ENCODE measurements at regions not wholly inside any gene's neighbourhood (a gene's known extent, or its start where the extent isn't known, plus 50 kb on each side); places are given as distances from the start of the nearest gene placed in this dataset.

GRCh38 chr11:27244900-27245299 is 118.1 kb downstream of the CCDC34 start:
- Histone ChIP-seq H3K14ac (ENCODE audit: low read length) (no peak overlapping the region), H3K4me1 (ENCODE audit: control insufficient read depth in 1 of 2, insufficient read depth in 2 of 2, low read length in 2 of 2) (peaks cover 0 to 7% of the 10 kb centered on the region in 2 experiments), H3K23ac (ENCODE audit: low read length) (no peak overlapping the region), H3K79me2 (ENCODE audit: control insufficient read depth, insufficient read depth, low read length, poor library complexity) (no peaks in the 10 kb centered on the region), H2BK12ac (ENCODE audit: low read length) (no peak overlapping the region), H3K9me3 (ENCODE audit: insufficient read depth, low read depth, low read length) (no peaks in the 10 kb centered on the region), H3K79me1 (ENCODE audit: low read length) (no peaks in the 10 kb centered on the region), H3K9ac (ENCODE audit: low read length) (no peak overlapping the region), H4K91ac (ENCODE audit: low read depth, low read length) (no peak overlapping the region), H4K12ac (ENCODE audit: low read depth, low read length) (no peak overlapping the region), H3K4me2 (ENCODE audit: low read length) (no peak overlapping the region), H3K36me3 (ENCODE audit: control insufficient read depth in 1 of 2, insufficient read depth in 2 of 2, low read length in 2 of 2) (no peaks in the 10 kb centered on the region), H2BK5ac (ENCODE audit: low read depth, low read length, poor library complexity) (no peak overlapping the region), H3K27ac (ENCODE audit: low read depth, low read length) (no peak overlapping the region), H3K4ac (ENCODE audit: low read depth, low read length) (no peak overlapping the region), H2AK5ac (ENCODE audit: low read length) (no peak overlapping the region), H3K4me3 (ENCODE audit: low read depth, low read length) (no peak overlapping the region), H2AFZ (ENCODE audit: insufficient read depth, low read length, poor library complexity) (no peak overlapping the region), H3K27me3 (ENCODE audit: insufficient read depth, low read length) (no peaks in the 10 kb centered on the region), H3K18ac (ENCODE audit: low read length) (no peak overlapping the region), H4K8ac (ENCODE audit: low read depth, low read length) (no peak overlapping the region), H2BK120ac (ENCODE audit: insufficient read depth, low read length, poor library complexity) (no peak overlapping the region)
- DNase-seq: no peak

- Histone ChIP-seq H4K8ac (ENCODE audit: low read depth, low read length) (no peak overlapping the region), H3K18ac (ENCODE audit: low read length) (no peak overlapping the region), H4K12ac (ENCODE audit: low read depth, low read length) (no peak overlapping the region), H3K27ac (ENCODE audit: low read depth, low read length) (no peak overlapping the region), H2BK5ac (ENCODE audit: low read depth, low read length, poor library complexity) (no peak overlapping the region), H3K23ac (ENCODE audit: low read length) (no peak overlapping the region), H3K14ac (ENCODE audit: low read length) (no peak overlapping the region), H2BK120ac (ENCODE audit: insufficient read depth, low read length, poor library complexity) (no peak overlapping the region), H3K4ac (ENCODE audit: low read depth, low read length) (no peak overlapping the region), H3K79me2 (ENCODE audit: control insufficient read depth, insufficient read depth, low read length, poor library complexity) (no peaks in the 10 kb centered on the region), H3K4me1 (ENCODE audit: control insufficient read depth in 1 of 2, insufficient read depth in 2 of 2, low read length in 2 of 2) (no peaks in the 10 kb centered on the region), H3K36me3 (ENCODE audit: control insufficient read depth in 1 of 2, insufficient read depth in 2 of 2, low read length in 2 of 2) (no peaks in the 10 kb centered on the region), H2AFZ (ENCODE audit: insufficient read depth, low read length, poor library complexity) (no peak overlapping the region), H3K79me1 (ENCODE audit: low read length) (no peaks in the 10 kb centered on the region), H3K9ac (ENCODE audit: low read length) (peak overlapping the region; percentile 65), H2AK5ac (ENCODE audit: low read length) (no peak overlapping the region), H3K4me2 (ENCODE audit: low read length) (no peak overlapping the region), H3K27me3 (ENCODE audit: insufficient read depth, low read length) (no peaks in the 10 kb centered on the region), H3K9me3 (ENCODE audit: insufficient read depth, low read depth, low read length) (no peaks in the 10 kb centered on the region), H2BK12ac (ENCODE audit: low read length) (no peak overlapping the region), H3K4me3 (ENCODE audit: low read depth, low read length) (no peak overlapping the region), H4K91ac (ENCODE audit: low read depth, low read length) (no peak overlapping the region)
- WGBS (ENCODE audit: extremely low coverage, insufficient coverage, insufficient read length): no CpG with 5 or more reads among the region's 1 CpG
- DNase-seq: no peak
Measured at GRCh38 chr11:27242591-27242990, 120.4 kb downstream of the CCDC34 start.

GRCh38 chr11:27241311-27242122 is 121.5 kb downstream of the CCDC34 start:
- Histone ChIP-seq H3K4ac (ENCODE audit: low read depth, low read length) (no peak overlapping the region), H3K9me3 (ENCODE audit: insufficient read depth, low read depth, low read length) (no peaks in the 10 kb centered on the region), H3K79me2 (ENCODE audit: control insufficient read depth, insufficient read depth, low read length, poor library complexity) (no peaks in the 10 kb centered on the region), H4K91ac (ENCODE audit: low read depth, low read length) (no peak overlapping the region), H3K27ac (ENCODE audit: low read depth, low read length) (no peak overlapping the region), H2AK5ac (ENCODE audit: low read length) (no peak overlapping the region), H3K18ac (ENCODE audit: low read length) (no peak overlapping the region), H2BK120ac (ENCODE audit: insufficient read depth, low read length, poor library complexity) (no peak overlapping the region), H2BK5ac (ENCODE audit: low read depth, low read length, poor library complexity) (no peak overlapping the region), H2AFZ (ENCODE audit: insufficient read depth, low read length, poor library complexity) (no peak overlapping the region), H3K23ac (ENCODE audit: low read length) (no peak overlapping the region), H3K36me3 (ENCODE audit: control insufficient read depth in 1 of 2, insufficient read depth in 2 of 2, low read length in 2 of 2) (no peaks in the 10 kb centered on the region), H3K9ac (ENCODE audit: low read length) (no peak overlapping the region), H3K79me1 (ENCODE audit: low read length) (no peaks in the 10 kb centered on the region), H4K12ac (ENCODE audit: low read depth, low read length) (no peak overlapping the region), H3K14ac (ENCODE audit: low read length) (no peak overlapping the region), H2BK12ac (ENCODE audit: low read length) (no peak overlapping the region), H3K4me2 (ENCODE audit: low read length) (no peak overlapping the region), H3K27me3 (ENCODE audit: insufficient read depth, low read length) (no peaks in the 10 kb centered on the region), H3K4me3 (ENCODE audit: low read depth, low read length) (no peak overlapping the region), H4K8ac (ENCODE audit: low read depth, low read length) (no peak overlapping the region), H3K4me1 (ENCODE audit: control insufficient read depth in 1 of 2, insufficient read depth in 2 of 2, low read length in 2 of 2) (no peaks in the 10 kb centered on the region)
- DNase-seq: no peak
- no CpG with 5 or more reads among the region's 2 CpGs for WGBS (ENCODE audit: extremely low coverage, insufficient coverage, insufficient read length)

DNA sequence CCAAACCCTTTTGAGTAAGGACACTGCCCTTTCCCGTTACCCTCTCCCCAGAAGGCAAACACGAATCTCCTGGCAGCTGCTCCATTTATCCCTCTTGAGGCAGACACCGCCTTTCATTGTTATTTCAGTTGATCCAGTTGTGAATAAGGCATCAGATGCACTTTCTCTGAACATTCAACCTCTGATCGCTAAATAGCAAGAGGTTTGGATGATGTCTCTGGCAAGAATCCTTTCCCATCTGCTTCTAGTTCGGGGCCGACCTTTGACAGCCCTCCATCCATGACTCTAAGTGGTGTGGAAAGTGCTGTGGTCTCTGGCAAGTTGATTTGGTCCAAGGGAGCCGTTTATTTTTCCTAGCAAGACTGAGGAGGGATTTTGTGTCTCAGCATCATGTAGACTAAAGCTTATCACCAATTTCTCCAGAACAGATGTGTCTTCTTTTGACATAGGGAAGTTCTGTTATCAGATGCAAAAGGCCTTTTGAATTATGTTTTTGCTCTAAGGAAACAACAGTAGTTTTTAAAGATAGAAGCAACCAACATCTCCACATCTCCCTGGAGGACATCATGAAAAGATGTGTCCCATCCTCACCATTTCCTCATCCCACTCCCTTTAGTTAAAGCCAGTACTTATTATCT is 123.6 kb downstream of the CCDC34 start:
- Histone ChIP-seq H2BK120ac (ENCODE audit: insufficient read depth, low read length, poor library complexity) (no peak overlapping the region), H2AK5ac (ENCODE audit: low read length) (no peak overlapping the region), H3K36me3 (ENCODE audit: control insufficient read depth in 1 of 2, insufficient read depth in 2 of 2, low read length in 2 of 2) (no peaks in the 10 kb centered on the region), H4K12ac (ENCODE audit: low read depth, low read length) (no peak overlapping the region), H3K27me3 (ENCODE audit: insufficient read depth, low read length) (no peaks in the 10 kb centered on the region), H3K4me3 (ENCODE audit: low read depth, low read length) (no peak overlapping the region), H3K79me1 (ENCODE audit: low read length) (peaks cover 1% of the 10 kb centered on the region), H3K4me2 (ENCODE audit: low read length) (no peak overlapping the region), H4K91ac (ENCODE audit: low read depth, low read length) (no peak overlapping the region), H4K8ac (ENCODE audit: low read depth, low read length) (no peak overlapping the region), H3K9ac (ENCODE audit: low read length) (no peak overlapping the region), H3K27ac (ENCODE audit: low read depth, low read length) (no peak overlapping the region), H3K18ac (ENCODE audit: low read length) (no peak overlapping the region), H3K9me3 (ENCODE audit: insufficient read depth, low read depth, low read length) (no peaks in the 10 kb centered on the region), H2AFZ (ENCODE audit: insufficient read depth, low read length, poor library complexity) (no peak overlapping the region), H3K23ac (ENCODE audit: low read length) (no peak overlapping the region), H3K4me1 (ENCODE audit: control insufficient read depth in 1 of 2, insufficient read depth in 2 of 2, low read length in 2 of 2) (peaks cover 0 to under 1% of the 10 kb centered on the region in 2 experiments), H3K14ac (ENCODE audit: low read length) (no peak overlapping the region), H3K4ac (ENCODE audit: low read depth, low read length) (no peak overlapping the region), H3K79me2 (ENCODE audit: control insufficient read depth, insufficient read depth, low read length, poor library complexity) (no peaks in the 10 kb centered on the region), H2BK12ac (ENCODE audit: low read length) (no peak overlapping the region), H2BK5ac (ENCODE audit: low read depth, low read length, poor library complexity) (no peak overlapping the region)
- no CpG with 5 or more reads among the region's 7 CpGs for WGBS (ENCODE audit: extremely low coverage, insufficient coverage, insufficient read length)
- no peak for DNase-seq
